Fibroblast of skin of back (primary cell): ENCODE measurements at regions not wholly inside any gene's neighbourhood (a gene's known extent, or its start where the extent isn't known, plus 50 kb on each side); places are given as distances from the start of the nearest gene placed in this dataset.
"Not testable (repeated sequence)": the region's sequence is repeated elsewhere in the genome, so short reads cannot be mapped to it uniquely, and the experiment has no call there.

Experiments used
- DNase-seq: peaks from one replicate; pipeline ENCODE4 v3.0.0-alpha.2; 2013

DNA sequence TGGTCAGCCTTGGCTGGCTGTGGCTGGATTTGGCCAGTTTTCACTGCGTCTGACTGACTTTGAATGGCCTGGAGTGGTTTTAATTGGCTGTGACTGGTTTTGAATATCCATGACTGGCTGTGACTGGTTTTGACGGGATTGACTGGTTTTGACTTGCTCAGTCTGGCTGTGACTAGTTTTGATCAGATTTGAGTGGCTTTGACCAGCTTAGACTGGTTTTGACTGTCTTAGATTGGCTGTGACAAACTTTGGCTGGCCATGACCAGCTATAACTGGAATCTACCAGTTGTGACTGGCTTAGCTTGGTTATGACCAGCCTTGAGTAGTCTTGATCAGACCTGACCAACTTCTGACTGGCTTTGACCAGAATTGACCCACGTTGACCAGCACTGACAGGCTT is 168.4 kb upstream of the AMOT start:
- DNase-seq: no peak

DNA sequence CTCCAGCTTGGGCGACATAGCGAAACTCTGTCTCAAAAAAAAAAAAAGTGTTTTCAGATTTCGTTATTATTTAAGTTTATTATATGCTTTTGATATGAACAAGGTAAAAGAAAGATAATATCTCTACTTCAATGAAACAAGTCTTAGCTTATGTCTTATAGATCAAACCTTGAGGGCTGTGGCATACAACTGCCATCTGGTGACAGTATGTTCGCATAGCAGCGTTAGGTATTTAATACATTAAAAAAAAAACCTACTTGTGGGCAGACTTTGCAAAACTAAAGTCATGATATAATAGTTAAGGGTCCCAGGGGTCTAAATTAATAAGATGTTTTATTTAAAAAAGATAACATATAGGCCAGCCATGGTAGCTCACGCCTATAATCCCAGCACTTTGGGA is 161.2 kb upstream of the AMOT start:
- no peak for DNase-seq

GRCh38 chrX:112997991-112998390 is 157.4 kb upstream of the AMOT start:
- no peak for DNase-seq

GRCh38 chrX:112991801-112992200 is 151.2 kb upstream of the AMOT start:
- DNase-seq: no peak

- DNase-seq: no peak
These were observed 139.2 kb upstream of the AMOT start for GRCh38 chrX:112979879-112980278.

GRCh38 chrX:112968351-112969133 is 127.9 kb upstream of the AMOT start:
- DNase-seq: no peak

DNA sequence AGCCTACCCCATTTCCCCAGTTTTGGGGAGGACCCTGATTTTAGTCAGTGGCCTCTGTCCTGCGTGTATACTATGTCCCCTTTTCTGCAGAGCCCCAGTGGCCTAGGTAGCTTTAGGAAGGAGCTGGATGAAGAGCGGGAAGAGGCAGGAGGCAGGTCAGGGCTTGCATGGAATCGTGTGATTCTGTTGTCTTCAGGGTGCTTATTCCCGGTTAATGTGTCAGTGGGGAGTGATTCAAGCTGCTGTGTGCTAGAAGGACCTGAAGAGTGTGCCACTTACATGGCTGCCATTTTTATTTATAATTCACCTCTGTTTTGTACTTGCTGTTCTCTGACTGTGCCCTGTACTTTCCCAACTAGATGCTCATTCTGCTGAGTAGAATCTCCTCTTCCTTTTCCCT is 127.3 kb upstream of the AMOT start:
- DNase-seq: no peak

DNA sequence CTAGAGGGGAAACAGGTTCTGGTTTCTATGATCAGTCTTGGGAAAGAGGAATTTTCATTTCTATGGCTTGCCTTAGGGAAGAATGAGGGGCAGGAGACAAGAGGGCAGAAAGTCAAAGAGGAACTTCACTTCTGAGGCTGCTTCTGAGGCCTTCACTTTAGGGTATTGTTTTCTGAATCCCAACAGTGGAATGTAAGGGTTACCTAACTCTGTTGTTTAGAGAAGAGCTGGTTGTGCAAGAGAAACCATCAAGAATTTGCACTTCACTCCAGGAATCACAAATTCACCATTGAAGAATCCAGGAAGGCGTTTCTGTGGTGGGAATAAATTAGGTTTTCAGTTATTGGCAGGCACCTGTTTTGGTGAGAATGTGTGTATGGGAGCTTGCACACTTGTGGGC is 126.7 kb upstream of the AMOT start:
- DNase-seq: no peak

GRCh38 chrX:112961981-112962380 is 121.3 kb upstream of the AMOT start:
- DNase-seq: no peak

GRCh38 chrX:112947981-112948615 is 107.5 kb upstream of the AMOT start:
- no peak for DNase-seq

GRCh38 chrX:112946227-112946626 is 105.6 kb upstream of the AMOT start:
- DNase-seq: no peak

DNA sequence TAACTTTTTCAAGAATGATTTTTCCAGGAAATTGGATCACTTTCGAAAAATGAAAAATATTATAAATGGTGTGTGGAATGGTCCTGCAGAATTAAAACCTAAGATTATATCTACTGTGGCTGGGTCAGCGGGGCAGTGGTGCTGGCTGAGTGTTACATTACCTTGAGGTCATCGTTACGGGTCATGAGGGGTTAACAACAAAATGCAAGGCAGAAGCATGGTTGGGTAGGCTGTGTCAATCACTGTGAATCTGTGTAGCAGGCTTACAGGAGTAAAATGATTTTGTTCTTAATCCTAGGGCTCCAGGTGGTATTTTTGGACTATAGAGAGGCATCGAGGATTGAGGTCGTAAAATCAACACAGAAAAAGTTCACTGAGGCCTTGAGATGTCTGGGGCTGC is 105.2 kb upstream of the AMOT start:
- DNase-seq: no peak

- no peak for DNase-seq
These were observed 100.7 kb upstream of the AMOT start for GRCh38 chrX:112941209-112941837.

DNA sequence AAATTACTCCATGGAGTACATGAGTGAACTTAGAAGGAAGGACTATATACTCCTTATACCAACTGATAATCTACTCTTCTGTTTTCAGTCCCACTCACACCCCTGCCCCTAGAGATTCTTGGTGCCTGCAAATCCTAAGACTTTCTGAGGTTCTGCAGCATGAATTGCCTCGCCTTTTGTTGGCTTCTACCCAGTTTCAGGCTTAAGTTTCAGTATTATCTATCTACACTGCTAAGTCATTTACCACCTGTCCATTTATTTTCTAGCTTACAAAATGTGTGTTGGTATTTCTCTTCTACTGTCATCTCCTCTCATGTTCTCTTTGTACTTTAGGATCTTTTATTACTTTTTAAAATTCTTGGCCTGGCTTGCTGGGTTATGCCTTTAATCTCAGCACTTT is 94.4 kb upstream of the AMOT start:
- DNase-seq: no peak

DNA sequence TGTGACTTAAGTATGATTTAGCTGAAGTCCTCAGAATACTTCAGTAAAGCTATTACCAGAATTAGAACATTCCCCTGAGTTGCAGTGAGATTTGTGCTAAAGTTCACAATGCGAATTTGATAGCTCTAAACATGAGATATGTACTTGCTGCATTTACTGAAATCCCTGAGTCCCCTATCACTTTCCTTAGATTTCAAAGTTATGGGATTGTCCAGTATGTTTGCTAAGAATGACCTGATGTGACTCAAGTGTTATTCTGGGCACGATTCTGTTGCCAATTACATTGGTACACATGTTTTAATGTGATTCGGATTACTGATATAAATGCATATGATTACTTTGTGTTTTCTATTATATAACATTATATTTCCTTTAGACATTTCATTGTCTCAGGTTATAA is 91.3 kb upstream of the AMOT start:
- DNase-seq: no peak

GRCh38 chrX:112931478-112931877 is 90.8 kb upstream of the AMOT start:
- DNase-seq: no peak

DNA sequence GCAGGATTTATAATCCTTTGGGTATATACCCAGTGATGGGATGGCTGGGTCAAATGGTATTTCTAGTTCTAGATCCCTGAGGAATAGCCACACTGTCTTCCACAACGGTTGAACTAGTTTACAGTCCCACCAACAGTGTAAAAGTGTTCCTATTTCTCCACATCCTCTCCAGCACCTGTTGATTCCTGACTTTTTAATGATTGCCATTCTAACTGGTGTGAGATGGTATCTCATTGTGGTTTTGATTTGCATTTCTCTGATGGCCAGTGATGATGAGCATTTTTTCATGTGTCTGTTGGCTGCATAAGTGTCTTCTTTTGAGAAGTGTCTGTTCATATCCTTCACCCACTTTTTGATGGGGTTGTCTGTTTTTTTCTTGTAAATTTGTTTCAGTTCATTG is 82.8 kb upstream of the AMOT start:
- not testable (repeated sequence) for DNase-seq

DNA sequence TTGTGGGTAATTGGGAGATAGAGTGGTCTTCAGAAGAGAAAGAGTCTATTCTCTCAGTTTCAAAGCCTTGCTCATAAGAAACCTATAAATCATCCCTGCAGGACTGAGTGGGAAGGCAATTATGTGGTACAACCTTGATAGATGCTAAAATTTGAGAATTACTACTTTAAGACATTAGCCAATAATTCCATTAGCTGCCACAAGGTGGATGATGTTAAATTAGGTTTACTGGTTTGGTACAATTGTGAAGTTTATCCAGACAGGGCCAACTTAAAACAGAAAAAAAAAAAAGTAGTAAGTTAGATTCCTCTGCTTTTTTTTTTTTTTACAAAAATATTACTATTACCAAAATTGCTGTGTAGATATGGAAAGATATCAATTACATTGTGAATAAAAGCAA is 73.2 kb upstream of the AMOT start:
- no peak for DNase-seq

- DNase-seq: no peak
These were observed 69.8 kb upstream of the AMOT start for GRCh38 chrX:112910418-112910817.

DNA sequence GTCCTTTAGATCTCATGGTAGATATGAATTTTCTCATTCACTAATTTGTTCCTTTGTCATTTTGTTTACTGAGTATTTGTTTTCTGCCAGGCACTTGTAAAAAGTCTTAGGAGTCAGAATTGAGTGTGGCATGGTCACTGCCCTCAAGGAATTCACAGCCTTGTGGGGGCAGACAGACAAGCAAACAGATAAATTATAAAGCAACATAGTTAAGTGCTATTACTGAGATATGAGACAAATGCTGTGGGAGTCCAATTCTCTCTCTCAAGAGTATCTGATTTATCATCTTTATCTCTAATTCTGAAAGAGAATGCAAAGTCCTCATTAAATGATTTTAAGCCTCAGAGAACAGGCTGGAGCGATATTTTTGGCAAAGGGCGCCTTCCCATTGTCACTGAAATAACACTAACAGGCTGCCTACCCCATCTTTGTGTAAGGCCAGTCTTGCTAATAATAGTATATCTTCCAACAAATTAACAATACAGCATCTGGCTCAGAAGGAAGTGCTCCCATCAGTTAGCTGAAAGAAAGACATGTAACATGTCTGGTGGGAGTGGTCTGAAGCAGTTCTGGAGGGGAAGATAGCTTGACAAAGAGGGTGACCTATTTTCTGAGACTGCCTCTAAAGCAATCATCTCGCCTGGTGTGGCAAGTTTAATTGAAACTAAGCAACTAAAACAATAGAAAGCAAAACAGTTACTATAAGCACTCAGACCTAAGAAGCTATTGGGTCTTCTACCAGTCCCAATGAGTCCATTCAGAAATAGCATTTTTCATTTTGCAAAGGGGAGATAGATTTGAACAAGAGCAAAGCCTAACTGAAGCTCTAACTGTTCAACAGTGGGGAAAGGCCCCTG is 61.5 kb upstream of the AMOT start:
- no peak for DNase-seq

DNA sequence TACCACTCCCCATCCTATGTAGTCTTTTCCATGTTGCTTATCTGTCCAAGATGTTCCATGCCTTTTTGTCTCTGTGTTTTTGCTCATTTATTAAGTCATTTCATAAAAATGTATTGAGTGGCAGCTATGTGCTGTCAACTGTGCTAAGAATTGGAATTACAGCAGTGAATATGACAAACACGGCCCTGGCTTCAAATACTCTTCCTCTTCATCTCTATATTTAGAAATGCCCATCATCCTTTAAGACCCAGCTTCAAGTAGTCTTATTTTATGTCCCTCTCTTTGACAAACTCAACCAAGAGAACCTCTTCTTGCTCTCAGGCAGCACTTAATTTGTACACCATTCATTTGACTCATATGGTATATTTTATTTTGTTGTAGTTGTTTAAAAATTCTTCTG is 55.4 kb upstream of the AMOT start:
- no peak for DNase-seq
